M059J (cell line): ENCODE measurements at regions not wholly inside any gene's neighbourhood (a gene's known extent, or its start where the extent isn't known, plus 50 kb on each side); places are given as distances from the start of the nearest gene placed in this dataset.

ENCODE experiments used
- DNase-seq: peaks from one replicate; pipeline ENCODE4 v3.0.0-alpha.2; 2012; ENCODE audit warnings: low read depth

GRCh38 chr3:69568951-69569350, 170.3 kb upstream of the MITF start:
- DNase-seq: no peak

- no peak for DNase-seq
These were observed 170.8 kb upstream of the MITF start for GRCh38 chr3:69568458-69568857.

DNA sequence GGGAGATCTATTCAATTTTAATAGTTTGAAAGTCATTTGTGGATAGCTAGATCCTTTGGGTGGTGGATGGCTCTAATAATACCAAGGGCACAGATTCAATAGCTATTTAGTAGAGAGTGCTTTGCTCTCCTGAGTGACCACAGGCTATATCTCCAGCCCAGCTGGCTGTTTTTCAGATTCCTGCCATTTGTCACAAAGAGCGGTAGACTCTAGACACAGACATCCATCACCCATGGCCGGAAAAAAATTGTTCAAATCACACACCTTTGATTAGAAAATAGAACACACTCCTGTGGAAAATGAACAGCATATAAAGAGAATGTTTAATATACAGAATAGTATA, 171.6 kb upstream of the MITF start:
- no peak for DNase-seq

DNA sequence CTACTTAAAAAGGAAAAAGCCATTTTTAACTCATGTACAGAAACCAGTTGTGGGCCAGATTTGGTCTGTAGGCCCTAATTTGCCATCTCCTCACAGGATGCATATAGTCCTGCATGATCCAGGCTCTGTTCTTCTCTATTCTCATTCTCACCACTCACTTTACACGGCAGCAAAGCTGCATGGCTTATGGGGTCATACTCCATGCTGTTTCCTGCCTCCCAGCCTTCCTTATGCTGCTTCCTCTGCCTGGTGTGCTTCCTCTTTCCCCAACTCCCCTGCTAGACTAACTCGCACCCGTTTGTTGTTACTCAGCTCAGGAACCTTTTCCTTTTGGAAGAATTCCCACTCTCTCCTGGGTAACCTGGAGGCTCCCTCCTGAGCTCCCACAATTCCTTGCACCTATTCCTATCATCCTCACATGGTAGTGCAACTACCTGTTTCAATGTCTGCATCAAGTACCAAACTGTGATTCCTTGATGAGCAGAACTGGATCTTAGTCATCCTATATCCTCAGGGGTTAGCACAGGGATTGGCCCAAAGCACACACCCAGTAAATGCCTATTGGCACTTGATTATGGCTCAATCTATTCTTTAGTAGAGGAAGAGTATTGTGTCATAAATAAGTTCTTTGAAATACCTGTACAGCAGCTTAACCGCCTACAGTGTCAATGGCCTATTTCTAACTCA, 172.1 kb upstream of the MITF start:
- no peak for DNase-seq

GRCh38 chr3:69566275-69566674, 173.0 kb upstream of the MITF start:
- DNase-seq: no peak

DNA sequence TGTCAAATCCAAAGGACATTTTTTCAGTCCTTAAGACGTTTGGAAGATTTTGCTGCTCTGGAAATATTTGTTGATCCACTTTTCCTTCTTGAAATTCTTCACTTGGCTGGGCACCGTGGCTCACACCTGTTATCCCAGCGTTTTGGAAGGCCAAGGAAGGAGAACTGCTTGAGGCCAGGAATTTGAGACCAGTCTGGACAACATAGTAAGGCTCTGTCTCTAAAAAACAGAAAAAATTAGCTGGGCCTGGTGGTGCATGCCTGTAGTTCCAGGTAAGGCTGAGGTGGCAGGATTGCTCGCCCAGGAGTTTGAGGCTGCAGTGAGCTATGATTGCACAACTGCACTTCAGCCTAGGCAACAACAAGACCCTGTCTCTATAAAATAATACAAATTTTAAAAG, 173.9 kb upstream of the MITF start:
- no peak for DNase-seq

DNA sequence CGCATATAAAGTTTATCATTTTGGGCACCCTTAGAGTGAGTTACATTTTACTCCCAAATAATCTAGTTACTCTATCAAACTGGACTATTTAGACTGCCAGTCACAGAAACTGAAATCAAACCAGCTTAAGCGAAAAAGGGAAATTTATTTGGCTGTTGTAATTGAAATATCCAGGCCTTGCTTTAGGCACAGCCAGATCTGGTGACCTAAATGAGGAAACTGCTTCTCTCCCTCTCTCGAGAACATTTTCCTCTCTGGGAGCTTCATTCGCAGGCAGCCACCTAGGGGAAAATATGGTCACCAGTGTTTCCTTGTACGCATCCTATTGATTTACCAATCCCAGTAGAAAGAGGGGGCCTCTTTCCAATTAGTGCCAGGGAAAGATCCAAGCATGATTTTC, 175.3 kb upstream of the MITF start:
- DNase-seq: no peak

DNA sequence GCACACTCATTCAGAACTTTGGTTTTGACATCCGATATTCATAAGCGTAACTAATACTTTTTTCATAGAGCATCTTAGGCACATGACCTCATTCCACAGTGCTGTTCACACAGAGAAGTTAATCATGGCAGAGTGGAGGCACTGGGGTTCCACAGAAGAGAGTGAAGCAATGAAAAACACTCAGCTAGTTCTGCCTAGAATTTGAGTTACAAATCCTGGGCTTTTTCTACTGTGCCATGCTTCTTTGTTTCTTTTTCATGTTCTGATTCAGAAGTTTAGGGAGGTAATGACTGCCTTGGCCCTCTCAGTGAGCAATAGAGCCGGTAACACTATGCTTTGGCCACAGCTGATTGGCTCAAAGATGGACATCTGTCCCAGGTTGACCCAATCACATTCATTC, 176.1 kb upstream of the MITF start:
- DNase-seq: no peak

DNA sequence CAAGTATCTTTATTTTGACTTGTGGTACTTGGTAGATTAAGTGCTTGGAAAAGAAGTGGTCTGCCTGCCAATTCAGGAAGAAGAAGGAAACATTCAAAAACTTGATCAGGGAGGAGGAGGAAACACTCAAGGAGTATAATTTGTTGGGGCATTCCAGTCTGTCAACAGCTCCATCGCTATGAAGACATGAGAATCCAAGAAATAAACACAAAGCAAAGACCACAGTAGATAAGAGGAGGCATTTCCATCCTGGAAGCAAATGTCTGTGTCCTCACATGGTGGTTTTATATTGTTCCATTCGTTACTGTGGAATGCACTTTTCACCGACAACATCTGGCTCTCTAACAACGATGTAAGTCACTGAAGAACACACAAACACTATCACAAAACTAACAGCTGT, 176.1 kb upstream of the FRMD4B start:
- DNase-seq: no peak

GRCh38 chr3:69560818-69561217, 174.9 kb upstream of the FRMD4B start:
- no peak for DNase-seq

DNA sequence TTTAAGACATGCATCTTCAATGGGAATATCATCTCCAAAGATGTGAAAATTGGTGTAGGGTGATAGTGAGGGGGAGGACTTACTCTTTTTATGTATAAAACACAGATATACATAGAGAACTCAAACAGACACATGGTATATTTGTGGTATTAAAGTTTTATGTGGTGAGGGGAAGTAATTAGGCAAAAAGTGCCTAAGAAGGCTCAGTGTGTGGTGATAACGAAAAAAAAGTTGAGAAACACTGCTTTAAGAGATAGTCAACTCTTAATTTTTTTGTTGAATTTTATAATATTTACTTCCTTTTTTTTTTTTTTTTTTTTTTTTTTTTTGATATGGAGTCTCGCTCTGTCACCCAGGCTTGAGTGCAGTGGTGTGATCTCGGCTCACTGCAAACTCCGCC, 174.2 kb upstream of the FRMD4B start:
- DNase-seq: no peak

GRCh38 chr3:69558912-69559311, 173.0 kb upstream of the FRMD4B start:
- no peak for DNase-seq

- no peak for DNase-seq
These were observed 168.7 kb upstream of the FRMD4B start for GRCh38 chr3:69554576-69554975.

DNA sequence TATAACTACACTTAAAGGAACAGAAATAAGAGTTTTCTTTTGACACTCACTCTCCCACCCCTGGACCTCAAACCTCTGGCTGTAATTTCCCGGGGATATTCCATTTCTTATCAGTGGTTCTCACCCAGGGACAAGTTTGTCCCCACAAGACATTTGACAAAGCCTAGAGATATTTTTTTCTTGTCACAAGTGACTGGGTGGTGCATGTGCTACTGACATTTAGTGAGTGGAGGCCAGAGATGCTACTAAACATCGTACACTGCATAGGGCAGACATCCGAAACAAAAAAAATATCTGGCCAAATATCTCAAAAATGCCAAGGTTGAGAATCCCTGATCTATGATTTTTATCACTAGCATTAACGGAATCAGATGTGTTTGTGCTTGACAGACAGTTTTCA, 168.0 kb upstream of the FRMD4B start:
- no peak for DNase-seq

DNA sequence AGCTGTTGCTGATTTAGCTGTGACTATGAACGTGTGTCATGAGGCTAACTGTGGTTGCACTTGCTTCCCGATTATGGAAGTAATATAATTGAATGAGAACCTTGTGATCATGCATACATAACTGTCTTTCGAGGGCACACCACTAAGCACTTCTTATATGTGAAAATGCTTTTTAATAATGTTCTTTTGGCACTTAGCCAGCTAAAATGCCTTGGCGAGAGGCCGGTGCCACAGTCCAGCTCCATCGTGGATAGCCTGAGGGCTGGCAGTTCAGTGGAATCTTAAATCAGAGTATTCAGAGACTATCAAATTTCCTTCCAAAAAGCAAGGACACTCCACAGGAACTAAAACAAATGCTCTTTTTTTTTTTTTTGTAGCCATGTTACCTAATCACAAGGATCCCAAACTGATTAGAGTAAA, 161.6 kb upstream of the FRMD4B start:
- DNase-seq: peak; percentile 4

GRCh38 chr3:69542805-69543429, 157.0 kb upstream of the FRMD4B start:
- no peak for DNase-seq

GRCh38 chr3:69542089-69542804, 156.4 kb upstream of the FRMD4B start:
- DNase-seq: no peak

DNA sequence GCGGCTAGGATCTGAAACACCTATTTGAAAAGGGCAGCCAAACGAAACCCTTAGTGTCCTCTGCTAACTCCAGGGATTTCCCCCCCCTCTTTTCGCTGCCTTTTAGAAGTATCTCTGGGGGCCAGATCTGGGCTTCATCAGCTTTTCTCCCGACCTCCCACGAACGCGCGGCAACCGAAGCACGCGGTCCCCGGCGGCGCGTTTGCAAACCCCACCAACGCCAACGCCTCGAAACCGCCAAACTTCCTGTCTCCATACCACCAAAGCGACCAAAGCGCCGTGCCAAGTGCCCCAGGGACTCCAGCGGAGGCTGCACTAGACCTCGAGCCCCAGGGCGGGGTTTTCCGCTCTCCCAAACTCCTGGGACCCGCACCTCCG, 155.8 kb upstream of the FRMD4B start:
- no peak for DNase-seq

- DNase-seq: no peak
These were observed 155.1 kb upstream of the FRMD4B start for GRCh38 chr3:69540706-69541581.

DNA sequence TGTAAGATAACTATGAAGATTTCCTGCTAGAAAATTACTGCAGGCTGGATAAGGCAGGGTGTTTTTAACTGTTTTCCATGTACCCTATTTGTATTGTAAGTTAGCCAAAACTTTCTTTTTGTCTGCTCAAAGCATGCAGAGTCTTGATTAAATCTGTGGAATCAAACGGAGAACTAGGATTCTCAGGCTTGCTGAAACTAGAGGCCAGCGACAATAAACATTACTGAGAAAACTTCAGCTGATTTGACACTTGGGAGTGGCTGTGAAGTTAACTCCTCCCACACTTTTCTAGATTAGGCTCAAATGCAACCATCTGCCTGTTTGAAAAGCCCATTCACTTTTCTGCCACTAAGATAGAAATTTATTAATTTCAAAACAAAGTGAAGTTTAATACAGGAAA, 153.2 kb upstream of the FRMD4B start:
- no peak for DNase-seq

DNA sequence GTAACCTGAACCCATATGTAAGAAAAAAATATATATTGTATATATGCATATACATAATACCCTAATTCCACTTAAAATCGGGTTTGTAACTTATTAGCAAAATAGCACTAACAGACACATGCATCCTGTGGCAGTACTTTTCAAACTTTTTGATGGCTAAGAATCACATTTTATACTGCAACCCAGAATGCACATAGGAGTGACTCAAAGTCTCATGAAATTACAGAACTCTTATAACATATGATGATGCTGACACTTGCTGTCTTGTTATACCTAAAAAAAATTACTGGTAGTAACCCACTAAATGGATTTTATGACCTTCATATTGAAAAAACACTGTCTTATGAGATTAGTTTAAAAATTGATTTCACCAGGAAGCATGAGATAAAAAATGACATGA, 152.4 kb upstream of the FRMD4B start:
- DNase-seq: no peak

DNA sequence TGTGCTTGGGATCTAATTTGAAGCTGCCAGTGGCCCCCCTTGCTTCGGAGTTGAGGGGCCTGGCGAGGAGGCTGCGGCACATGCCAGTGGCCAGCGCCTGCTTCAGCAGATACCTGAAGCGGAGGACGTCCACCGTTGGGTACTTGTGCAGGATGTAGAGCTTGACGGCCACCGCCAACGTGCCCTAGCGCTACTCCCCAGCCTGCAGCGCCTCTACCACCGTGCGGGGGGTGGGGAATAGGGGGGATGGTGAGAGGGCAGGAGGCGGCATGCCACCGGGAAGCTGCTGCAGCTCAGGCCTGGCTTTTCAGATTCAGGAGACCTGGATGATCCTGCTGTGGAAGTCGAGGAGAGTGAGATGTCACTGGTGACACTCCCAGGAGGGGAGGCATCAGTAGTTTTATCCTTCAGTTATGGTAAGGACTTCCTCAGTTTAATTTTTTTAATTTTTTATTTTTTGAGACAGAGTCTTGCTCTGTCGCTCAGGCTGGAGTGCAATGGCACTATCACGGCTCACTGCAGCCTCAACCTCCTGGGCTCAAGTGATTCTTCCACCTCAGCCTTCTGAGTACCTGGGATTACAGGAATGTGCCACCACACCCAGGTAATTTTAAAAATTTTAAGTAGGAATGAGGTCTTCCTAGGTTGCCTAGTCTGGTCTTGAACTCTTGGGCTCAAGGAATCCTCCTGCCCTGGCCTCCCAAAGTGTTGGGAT, 150.6 kb upstream of the FRMD4B start:
- DNase-seq: no peak
